GM12878 (cell line): ENCODE measurements at regions not wholly inside any gene's neighbourhood (a gene's known extent, or its start where the extent isn't known, plus 50 kb on each side); places are given as distances from the start of the nearest gene placed in this dataset.

ENCODE experiments used
- ATAC-seq: fragments of 200-7000 bp; cut with Tn5 transposase; 3 replicates; pipeline ENCODE4 v1.9.1; 2020; ENCODE audit warnings: mild to moderate bottlenecking, moderate library complexity
- BruUV-seq: library from RNA; stranded (reverse); fragments of 400-500 nt; replicated peaks from 2 replicates; lab custom pipeline; 2021; lab: Mats Ljungman, UMichigan
- CTCF ChIA-PET: fragments of 300-600 bp; sonication (Branson Sonifier 250); formaldehyde crosslinking; extraction: SDS; loops from one replicate; lab custom pipeline; 2021; ENCODE audit warnings: inconsistent platforms; lab: Yijun Ruan, JAX
- POLR2A ChIA-PET: fragments of 350-600 bp; formaldehyde crosslinking; extraction: SDS; loops from one replicate; lab custom pipeline; 2021; ENCODE audit warnings: inconsistent platforms; lab: Charles Lee
- RAD21 ChIA-PET: fragments of 300-600 bp; sonication (Branson Sonifier 250); formaldehyde crosslinking; loops from one replicate; lab custom pipeline; 2023; ENCODE audit warnings: antibody characterized with exemption; ENCODE audit not compliant: unreplicated experiment; lab: Charles Lee
- SMC1A ChIA-PET: fragments of 300-600 bp; sonication (Branson Sonifier 250); formaldehyde crosslinking; loops from one replicate; lab custom pipeline; 2023; ENCODE audit not compliant: unreplicated experiment, uncharacterized antibody; lab: Charles Lee
- DNase-seq: peaks from one replicate; pipeline ENCODE4 v3.0.0-alpha.2; 2011; ENCODE audit warnings: low read depth, low spot score
- FAIRE-seq: peaks from 3 replicates; lab custom pipeline; 2011; peaks lifted over from hg19 to GRCh38; lab: Jason Lieb, UNC
- H2AFZ ChIP-seq: 2 replicates; pipeline ENCODE4 v1.6.0; 2011; ENCODE audit warnings: low read depth, low read length, control low read depth; ENCODE audit not compliant: control insufficient read depth
- H3K27ac ChIP-seq: 2 replicates; pipeline ENCODE4 v1.5.1; 2011; ENCODE audit warnings: control low read depth; ENCODE audit not compliant: control insufficient read depth, insufficient read depth
- H3K27me3 ChIP-seq, 2 experiments: replicated peaks in 1 of 2; 2 replicates each; pipeline versions ENCODE4 v1.6.0 to v1.6.1; 2011; ENCODE audit warnings: low read length in 1 of 2; ENCODE audit not compliant: control insufficient read depth in 2 of 2, insufficient read depth in 2 of 2
- H3K36me3 ChIP-seq, 2 experiments: 2 replicates each; pipeline ENCODE4 v1.5.1; 2011; ENCODE audit warnings: low read length in 1 of 2; ENCODE audit not compliant: control insufficient read depth in 2 of 2, insufficient read depth in 2 of 2
- H3K4me1 ChIP-seq: 2 replicates; pipeline ENCODE4 v1.6.1; 2011; ENCODE audit warnings: mild to moderate bottlenecking, low read length, moderate library complexity, mixed read lengths; ENCODE audit not compliant: control insufficient read depth, insufficient read depth
- H3K4me2 ChIP-seq: 2 replicates; pipeline ENCODE4 v1.6.0; 2011; ENCODE audit warnings: control low read depth; ENCODE audit not compliant: control insufficient read depth, insufficient read depth
- H3K4me3 ChIP-seq: fragments of 200-600 bp; sonication (generic); 2 replicates; pipeline ENCODE4 v1.5.1; 2016
- H3K79me2 ChIP-seq: 2 replicates; pipeline ENCODE4 v1.6.0; 2011; ENCODE audit warnings: low read length; ENCODE audit not compliant: control insufficient read depth, insufficient read depth
- H3K9ac ChIP-seq: 2 replicates; pipeline ENCODE4 v1.8.0; 2011; ENCODE audit warnings: low read length, control low read depth, mixed read lengths; ENCODE audit not compliant: control insufficient read depth, insufficient read depth
- H3K9me3 ChIP-seq: replicated peaks from 3 replicates; pipeline ENCODE4 v1.5.1; 2011; ENCODE audit warnings: mild to moderate bottlenecking, low read length; ENCODE audit not compliant: control insufficient read depth, insufficient read depth
- H4K20me1 ChIP-seq: 2 replicates; pipeline ENCODE4 v1.6.0; 2011; ENCODE audit not compliant: control insufficient read depth, insufficient read depth
- MYB ChIP-seq: fragments of 150-350 bp; IDR thresholded peaks from 2 replicates; pipeline ENCODE4 v1.6.1; 2014; ENCODE audit warnings: mild to moderate bottlenecking, low read depth, low read length, borderline replicate concordance
- NFXL1 ChIP-seq: fragments of 450-650 bp; IDR thresholded peaks from 2 replicates; pipeline ENCODE4 v1.6.1; 2017; ENCODE audit warnings: antibody characterized with exemption, mild to moderate bottlenecking, borderline replicate concordance
- SREBF1 ChIP-seq: IDR thresholded peaks from 2 replicates; pipeline ENCODE4 v1.6.1; 2012; ENCODE audit warnings: mild to moderate bottlenecking, low read length
- whole genome bisulfite sequencing: methylation state at CpG from one replicate; pipeline ENCODE4 v1.1.6; 2016; ENCODE audit warnings: low lambda C conversion rate; ENCODE audit not compliant: insufficient replicate concordance, insufficient coverage; ENCODE audit errors: missing lambda C conversion rate; 5-methylcytosine and 5-hydroxymethylcytosine counted together
- in situ Hi-C: fragments of 300-500 bp; cut with MboI; formaldehyde crosslinking; loops from 9 replicates; pipeline ENCODE4 v1.14.3; 2018; ENCODE audit warnings: mixed read lengths
- intact Hi-C: fragments of 100-400 bp; cut with micrococcal nuclease; formaldehyde crosslinking; loops from one replicate; pipeline ENCODE4 v1.14.2; 2022; ENCODE audit not compliant: unreplicated experiment
- TF ChIP-seq, protein P1 (sequence below): IDR thresholded peaks from 2 replicates; pipeline ENCODE4 v1.6.1; 2011; ENCODE audit warnings: borderline replicate concordance, low read depth, mild to moderate bottlenecking, moderate library complexity, mixed read lengths, low read length; ENCODE audit not compliant: insufficient read depth; ENCODE audit errors: extremely low read length
- TF ChIP-seq, protein P2 (sequence below): fragments of 450-650 bp; IDR thresholded peaks from 2 replicates; pipeline ENCODE4 v1.6.1; 2018; ENCODE audit warnings: mild to moderate bottlenecking, low read depth, moderate library complexity; ENCODE audit not compliant: partially characterized antibody

DNA sequence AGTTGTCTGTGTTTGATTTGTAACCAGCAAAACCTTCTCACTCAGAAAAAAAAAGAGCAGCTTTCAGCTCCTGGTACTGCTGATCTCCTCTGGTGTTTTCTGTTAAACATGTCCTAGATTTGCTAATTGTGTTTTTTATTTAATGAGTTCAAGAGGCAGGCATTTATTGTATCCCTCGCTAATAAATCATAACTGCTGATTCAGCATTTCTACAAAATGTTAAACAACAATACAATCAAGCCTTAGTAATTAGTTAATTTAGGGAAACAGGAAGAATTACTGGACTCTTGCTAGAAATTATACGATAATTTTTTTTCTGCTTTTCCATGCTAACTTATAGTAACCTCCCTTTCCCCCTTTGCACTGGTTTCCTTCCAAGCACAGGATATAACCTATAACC lies 66.8 kb upstream of the NRP1 start:
- no peak for TF ChIP-seq SREBF1
- Histone ChIP-seq H3K36me3 (no peaks in the 10 kb centered on the region), H3K4me2 (no peak overlapping the region), H3K79me2 (no peaks in the 10 kb centered on the region), H3K9ac (no peak overlapping the region), H2AFZ (no peak overlapping the region), H3K4me3 (no peak overlapping the region), H3K9me3 (no peaks in the 10 kb centered on the region), H3K27ac (no peak overlapping the region), H4K20me1 (no peaks in the 10 kb centered on the region), H3K4me1 (no peaks in the 10 kb centered on the region), H3K27me3 (no peaks in the 10 kb centered on the region)
- CTCF ChIA-PET = interaction anchor here (0.5 kb wide), 1 partner anchor 53 kb away, joined by 3 read pairs; no protein-coding TSS in a partner anchor
- intact Hi-C loops (no loop called here), in situ Hi-C loops (no loop called here)
- WGBS = 16% methylated on average over 2 of the region's 2 CpGs
- BruUV-seq = no TSS peak
- ATAC-seq (no peak), FAIRE-seq (no peak), DNase-seq (no peak)
- RAD21 ChIA-PET = no interaction called here
- SMC1A ChIA-PET = no interaction called here
- POLR2A ChIA-PET = no interaction called here

DNA sequence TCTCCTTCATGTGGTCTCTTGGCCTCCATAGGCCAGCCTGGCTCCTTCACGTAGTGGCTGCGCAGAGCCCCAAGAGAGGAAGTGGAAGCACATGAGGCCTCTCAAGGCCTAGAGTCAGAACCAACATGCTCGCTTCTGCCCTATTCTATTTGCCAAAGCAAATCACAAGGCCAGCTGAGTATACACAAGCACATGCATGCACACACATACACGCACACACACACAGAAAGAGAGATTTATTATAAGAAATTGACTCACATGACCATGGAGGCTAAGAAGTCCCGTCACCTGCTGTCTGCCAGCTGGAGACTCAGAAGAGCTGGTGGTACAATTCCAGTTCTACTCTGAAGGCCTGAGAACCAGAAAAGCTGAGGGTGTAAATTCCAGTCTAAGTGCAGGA lies 64.3 kb upstream of the NRP1 start:
- Histone ChIP-seq H3K9ac (no peak overlapping the region), H3K4me3 (no peak overlapping the region), H3K27me3 (no peaks in the 10 kb centered on the region), H4K20me1 (no peaks in the 10 kb centered on the region), H2AFZ (no peak overlapping the region), H3K36me3 (no peaks in the 10 kb centered on the region), H3K27ac (no peak overlapping the region), H3K79me2 (no peaks in the 10 kb centered on the region), H3K9me3 (no peaks in the 10 kb centered on the region), H3K4me1 (no peaks in the 10 kb centered on the region), H3K4me2 (no peak overlapping the region)
- no TSS peak for BruUV-seq
- RAD21 ChIA-PET = no interaction called here
- in situ Hi-C loops = no loop called here
- CTCF ChIA-PET = no interaction called here
- DNase-seq (no peak), FAIRE-seq (no peak), ATAC-seq (no peak)
- intact Hi-C loops = no loop called here
- TF ChIP-seq, protein P1, sequence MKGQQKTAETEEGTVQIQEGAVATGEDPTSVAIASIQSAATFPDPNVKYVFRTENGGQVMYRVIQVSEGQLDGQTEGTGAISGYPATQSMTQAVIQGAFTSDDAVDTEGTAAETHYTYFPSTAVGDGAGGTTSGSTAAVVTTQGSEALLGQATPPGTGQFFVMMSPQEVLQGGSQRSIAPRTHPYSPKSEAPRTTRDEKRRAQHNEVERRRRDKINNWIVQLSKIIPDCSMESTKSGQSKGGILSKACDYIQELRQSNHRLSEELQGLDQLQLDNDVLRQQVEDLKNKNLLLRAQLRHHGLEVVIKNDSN = no peak
- no peak for TF ChIP-seq NFXL1
- no peak for TF ChIP-seq MYB
- TF ChIP-seq, protein P2, sequence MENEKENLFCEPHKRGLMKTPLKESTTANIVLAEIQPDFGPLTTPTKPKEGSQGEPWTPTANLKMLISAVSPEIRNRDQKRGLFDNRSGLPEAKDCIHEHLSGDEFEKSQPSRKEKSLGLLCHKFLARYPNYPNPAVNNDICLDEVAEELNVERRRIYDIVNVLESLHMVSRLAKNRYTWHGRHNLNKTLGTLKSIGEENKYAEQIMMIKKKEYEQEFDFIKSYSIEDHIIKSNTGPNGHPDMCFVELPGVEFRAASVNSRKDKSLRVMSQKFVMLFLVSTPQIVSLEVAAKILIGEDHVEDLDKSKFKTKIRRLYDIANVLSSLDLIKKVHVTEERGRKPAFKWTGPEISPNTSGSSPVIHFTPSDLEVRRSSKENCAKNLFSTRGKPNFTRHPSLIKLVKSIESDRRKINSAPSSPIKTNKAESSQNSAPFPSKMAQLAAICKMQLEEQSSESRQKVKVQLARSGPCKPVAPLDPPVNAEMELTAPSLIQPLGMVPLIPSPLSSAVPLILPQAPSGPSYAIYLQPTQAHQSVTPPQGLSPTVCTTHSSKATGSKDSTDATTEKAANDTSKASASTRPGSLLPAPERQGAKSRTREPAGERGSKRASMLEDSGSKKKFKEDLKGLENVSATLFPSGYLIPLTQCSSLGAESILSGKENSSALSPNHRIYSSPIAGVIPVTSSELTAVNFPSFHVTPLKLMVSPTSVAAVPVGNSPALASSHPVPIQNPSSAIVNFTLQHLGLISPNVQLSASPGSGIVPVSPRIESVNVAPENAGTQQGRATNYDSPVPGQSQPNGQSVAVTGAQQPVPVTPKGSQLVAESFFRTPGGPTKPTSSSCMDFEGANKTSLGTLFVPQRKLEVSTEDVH = no peak
- POLR2A ChIA-PET = no interaction called here
- SMC1A ChIA-PET = interaction anchor here (0.9 kb wide), 1 partner anchor 36 kb away, joined by 3 read pairs; no protein-coding TSS in a partner anchor
- WGBS = 11% methylated on average over 5 of the region's 5 CpGs
